Gastroesophageal sphincter (tissue), 4 donors: ENCODE measurements at regions not wholly inside any gene's neighbourhood (a gene's known extent, or its start where the extent isn't known, plus 50 kb on each side); places are given as distances from the start of the nearest gene placed in this dataset.

ENCODE experiments used
- ATAC-seq: fragments of 150-250 bp; one replicate; pipeline ENCODE4 v1.9.1; 2016; ENCODE audit warnings: mild to moderate bottlenecking, moderate library complexity
- H3K27ac ChIP-seq, 4 donors: fragments of 200-600 bp; sonication (generic) in 3 of 4; 1 replicate in 3 of 4; 2 replicates in 1 of 4; pipeline ENCODE4 v1.5.1; 2016 to 2019
- H3K27me3 ChIP-seq: fragments of 200-600 bp; sonication (generic); one replicate; pipeline ENCODE4 v1.5.1; 2019
- H3K36me3 ChIP-seq, 2 donors: fragments of 200-600 bp; sonication (generic); one replicate each; pipeline ENCODE4 v1.5.1; 2019; ENCODE audit warnings: control low read depth in 1 of 2
- H3K4me1 ChIP-seq, 3 donors: fragments of 200-600 bp; sonication (generic); 1 replicate in 2 of 3; 2 replicates in 1 of 3; pipeline ENCODE4 v1.5.1; 2016 to 2019; ENCODE audit warnings: control low read depth in 2 of 3
- H3K4me3 ChIP-seq, 2 donors: fragments of 200-600 bp; sonication (generic); one replicate each; pipeline ENCODE4 v1.5.1; 2019; ENCODE audit warnings: mild to moderate bottlenecking in 1 of 2, moderate library complexity in 1 of 2
- H3K9me3 ChIP-seq, 3 donors: fragments of 200-600 bp; sonication (generic); one replicate each; pipeline ENCODE4 v1.5.1; 2017 to 2019; ENCODE audit warnings: control low read depth in 2 of 3
- CTCF ChIP-seq, 4 experiments: fragments of 200-600 bp in 2 of 4; fragments of 450-650 bp in 2 of 4; sonication (generic) in 1 of 4; IDR thresholded peaks; one replicate each; pipeline ENCODE4 v1.5.1; 2017 to 2019; ENCODE audit warnings: antibody characterized with exemption in 4 of 4, mild to moderate bottlenecking in 2 of 4, moderate library complexity in 2 of 4
- EP300 ChIP-seq: sonication (generic); formaldehyde crosslinking; IDR thresholded peaks from one replicate; pipeline ENCODE4 v1.6.1; 2017; ENCODE audit warnings: antibody characterized with exemption, mild to moderate bottlenecking
- POLR2A ChIP-seq, 2 donors: fragments of 450-650 bp; IDR thresholded peaks; one replicate each; pipeline ENCODE4 v1.6.1; 2017; ENCODE audit warnings: antibody characterized with exemption in 2 of 2, mild to moderate bottlenecking in 2 of 2, moderate library complexity in 1 of 2
- POLR2AphosphoS5 ChIP-seq: sonication (generic); formaldehyde crosslinking; IDR thresholded peaks from one replicate; pipeline ENCODE4 v1.6.1; 2017; ENCODE audit warnings: antibody characterized with exemption
- WGBS, 2 donors: methylation state at CpG; one replicate each; pipeline ENCODE4 v1.1.5; 2018; ENCODE audit warnings: low coverage in 1 of 2; 5-methylcytosine and 5-hydroxymethylcytosine counted together

GRCh38 chr5:18354828-18355227, 720.6 kb downstream of the TAF11L14 start:
- ATAC-seq, result no peak
- TF ChIP-seq CTCF (IDR thresholded peaks at IDR 0.05) (no peak), POLR2AphosphoS5 (no peak), EP300 (no peak), POLR2A (IDR thresholded peaks at IDR 0.05) (no peak)
- Histone ChIP-seq H3K4me1 (no peaks in the 10 kb centered on the region), H3K4me3 (no peak overlapping the region), H3K9me3 (no peaks in the 10 kb centered on the region), H3K27me3 (peaks cover 7% of the 10 kb centered on the region), H3K27ac (no peak overlapping the region), H3K36me3 (no peaks in the 10 kb centered on the region)
- 85 to 89% methylated on average over 3 of the region's 3 CpGs for WGBS, 2 donors

GRCh38 chr5:18357486-18357885, 723.2 kb downstream of the TAF11L14 start:
- no peak for ATAC-seq
- Histone ChIP-seq H3K36me3 (no peaks in the 10 kb centered on the region), H3K4me3 (no peak overlapping the region), H3K27me3 (peaks cover 7% of the 10 kb centered on the region), H3K9me3 (no peaks in the 10 kb centered on the region), H3K4me1 (no peaks in the 10 kb centered on the region), H3K27ac (no peak overlapping the region)
- 73 to 100% methylated on average over 3 to 4 of the region's 4 CpGs for WGBS, 2 donors
- no peak for TF ChIP-seq EP300
- TF ChIP-seq POLR2A (IDR thresholded peaks at IDR 0.05), result no peak
- TF ChIP-seq CTCF (IDR thresholded peaks at IDR 0.05), result no peak
- no peak for TF ChIP-seq POLR2AphosphoS5

GRCh38 chr5:18366234-18366633, 732.0 kb downstream of the TAF11L14 start:
- H3K36me3 ChIP-seq, result no peaks in the 10 kb centered on the region
- no peak overlapping the region for H3K27ac ChIP-seq
- H3K27me3 ChIP-seq, result no peaks in the 10 kb centered on the region
- H3K4me3 ChIP-seq, result no peak overlapping the region
- no peaks in the 10 kb centered on the region for H3K9me3 ChIP-seq
- ATAC-seq, result no peak
- TF ChIP-seq CTCF (IDR thresholded peaks at IDR 0.05) (no peak), POLR2AphosphoS5 (no peak), POLR2A (IDR thresholded peaks at IDR 0.05) (no peak), EP300 (no peak)
- WGBS, 2 donors, result 9 to 69% methylated on average over 5 to 8 of the region's 8 CpGs
- no peaks in the 10 kb centered on the region for H3K4me1 ChIP-seq

- no peaks in the 10 kb centered on the region for H3K9me3 ChIP-seq
- no peaks in the 10 kb centered on the region for H3K27me3 ChIP-seq
- TF ChIP-seq POLR2AphosphoS5 (no peak), CTCF (IDR thresholded peaks at IDR 0.05) (no peak)
- WGBS, 2 donors, result 13 to 18% methylated on average over 3 of the region's 3 CpGs
- H3K4me1 ChIP-seq, result no peaks in the 10 kb centered on the region
- H3K4me3 ChIP-seq, result no peak overlapping the region
- no peak overlapping the region for H3K27ac ChIP-seq
- no peak for ATAC-seq
- H3K36me3 ChIP-seq, result no peaks in the 10 kb centered on the region
Measured at GRCh38 chr5:18370531-18370930, 736.3 kb downstream of the TAF11L14 start.

- no peaks in the 10 kb centered on the region for H3K4me1 ChIP-seq
- ATAC-seq, result no peak
- H3K9me3 ChIP-seq, result no peaks in the 10 kb centered on the region
- TF ChIP-seq POLR2A (IDR thresholded peaks at IDR 0.05), result no peak
- TF ChIP-seq POLR2AphosphoS5, result no peak
- TF ChIP-seq EP300, result no peak
- TF ChIP-seq CTCF (IDR thresholded peaks at IDR 0.05), result no peak
- no peaks in the 10 kb centered on the region for H3K36me3 ChIP-seq
- H3K27ac ChIP-seq, result no peak overlapping the region
- H3K4me3 ChIP-seq, result no peak overlapping the region
- H3K27me3 ChIP-seq, result no peaks in the 10 kb centered on the region
- 10 to 44% methylated on average over 1 to 2 of the region's 2 CpGs for WGBS, 2 donors
Measured at GRCh38 chr5:18375641-18376040, 741.4 kb downstream of the TAF11L14 start.
